OCI-LY3 (cell line): ENCODE measurements at regions not wholly inside any gene's neighbourhood (a gene's known extent, or its start where the extent isn't known, plus 50 kb on each side); places are given as distances from the start of the nearest gene placed in this dataset.

Experiments used
- H2AFZ ChIP-seq: fragments of 200-600, 300-600 bp; shearing (Covaris generic); 2 replicates; pipeline ENCODE4 v1.6.0; 2014; ENCODE audit warnings: antibody characterized with exemption, low read depth, low read length
- H3K27ac ChIP-seq: fragments of 200-600, 300-600 bp; sonication (generic); 2 replicates; pipeline ENCODE4 v1.5.1; 2014; ENCODE audit warnings: mild to moderate bottlenecking, low read length, moderate library complexity, mixed read lengths
- H3K27me3 ChIP-seq: fragments of 200-600, 300-600 bp; sonication (generic); 2 replicates; pipeline ENCODE4 v1.6.1; 2014; ENCODE audit warnings: low read depth, low read length, mixed read lengths
- H3K36me3 ChIP-seq: fragments of 200-600, 300-600 bp; sonication (generic); replicated peaks from 2 replicates; pipeline ENCODE3; 2014; ENCODE audit warnings: low read depth, low read length, mixed read lengths
- H3K4me1 ChIP-seq: fragments of 300-600, 200-600 bp; sonication (generic); 2 replicates; pipeline ENCODE4 v1.6.1; 2014; ENCODE audit warnings: low read length, mixed read lengths
- H3K4me2 ChIP-seq: fragments of 200-600, 300-600 bp; sonication (generic); 2 replicates; pipeline ENCODE4 v1.6.1; 2014; ENCODE audit warnings: low read length, mixed read lengths
- H3K4me3 ChIP-seq: fragments of 300-600, 200-600 bp; sonication (generic); 2 replicates; pipeline ENCODE4 v1.5.1; 2014; ENCODE audit warnings: antibody characterized with exemption, mild to moderate bottlenecking, low read length, moderate library complexity
- H3K79me2 ChIP-seq: fragments of 300-600, 200-600 bp; shearing (Covaris generic); 2 replicates; pipeline ENCODE4 v1.6.1; 2014; ENCODE audit warnings: mild to moderate bottlenecking, low read length, mixed read lengths
- H3K9ac ChIP-seq: fragments of 300-600, 200-600 bp; shearing (Covaris generic); 2 replicates; pipeline ENCODE4 v1.6.0; 2014; ENCODE audit warnings: mild to moderate bottlenecking, low read length, moderate library complexity
- H3K9me3 ChIP-seq: fragments of 200-600, 300-600 bp; shearing (Covaris generic); 2 replicates; pipeline ENCODE4 v1.6.1; 2014; ENCODE audit warnings: low read length, mixed read lengths; ENCODE audit not compliant: insufficient read depth
- H4K20me1 ChIP-seq: fragments of 200-600, 300-600 bp; sonication (generic); 2 replicates; pipeline ENCODE4 v1.6.1; 2016; ENCODE audit warnings: low read length, mixed read lengths; ENCODE audit not compliant: insufficient read depth
- CTCF ChIP-seq: fragments of 200-600, 300-600 bp; sonication (generic); IDR thresholded peaks from 2 replicates; pipeline ENCODE4 v1.5.1; 2014; ENCODE audit warnings: antibody characterized with exemption, low read length, low read depth
- EZH2phosphoT487 ChIP-seq: fragments of 200-600 bp; shearing (Covaris generic); IDR thresholded peaks from 2 replicates; pipeline ENCODE4 v1.6.1; 2018; ENCODE audit warnings: antibody characterized with exemption, mixed run types, low read depth

- Histone ChIP-seq H3K9ac (no peak overlapping the region), H3K9me3 (no peaks in the 10 kb centered on the region), H3K27me3 (peaks cover 35% of the 10 kb centered on the region), H3K27ac (no peak overlapping the region), H4K20me1 (no peaks in the 10 kb centered on the region), H3K79me2 (no peaks in the 10 kb centered on the region), H3K4me2 (no peak overlapping the region), H3K36me3 (no peaks in the 10 kb centered on the region), H2AFZ (no peak overlapping the region), H3K4me1 (peaks cover 23% of the 10 kb centered on the region), H3K4me3 (no peak overlapping the region)
- TF ChIP-seq CTCF (no peak), EZH2phosphoT487 (no peak)
Measured at GRCh38 chr3:177929310-177929709, 606.9 kb upstream of the KCNMB2 start.

GRCh38 chr3:177930771-177931170 is 605.5 kb upstream of the KCNMB2 start:
- peaks cover 35% of the 10 kb centered on the region for H3K27me3 ChIP-seq
- H3K79me2 ChIP-seq, result no peaks in the 10 kb centered on the region
- no peaks in the 10 kb centered on the region for H4K20me1 ChIP-seq
- H3K9ac ChIP-seq, result no peak overlapping the region
- TF ChIP-seq CTCF (no peak), EZH2phosphoT487 (no peak)
- H3K27ac ChIP-seq, result no peak overlapping the region
- no peaks in the 10 kb centered on the region for H3K36me3 ChIP-seq
- H3K9me3 ChIP-seq, result no peaks in the 10 kb centered on the region
- H3K4me3 ChIP-seq, result no peak overlapping the region
- peaks cover 31% of the 10 kb centered on the region for H3K4me1 ChIP-seq
- no peak overlapping the region for H2AFZ ChIP-seq
- no peak overlapping the region for H3K4me2 ChIP-seq

- Histone ChIP-seq H3K4me2 (no peak overlapping the region), H3K27me3 (peaks cover 35% of the 10 kb centered on the region), H3K27ac (no peak overlapping the region), H3K36me3 (no peaks in the 10 kb centered on the region), H4K20me1 (no peaks in the 10 kb centered on the region), H3K4me1 (peaks cover 35% of the 10 kb centered on the region), H3K4me3 (no peak overlapping the region), H2AFZ (no peak overlapping the region), H3K79me2 (no peaks in the 10 kb centered on the region), H3K9ac (no peak overlapping the region), H3K9me3 (no peaks in the 10 kb centered on the region)
- TF ChIP-seq CTCF, result no peak
- no peak for TF ChIP-seq EZH2phosphoT487
Measured at GRCh38 chr3:177931346-177931745, 604.9 kb upstream of the KCNMB2 start.

GRCh38 chr3:177932346-177932745 is 603.9 kb upstream of the KCNMB2 start:
- no peaks in the 10 kb centered on the region for H3K9me3 ChIP-seq
- H3K27me3 ChIP-seq, result peaks cover 35% of the 10 kb centered on the region
- H4K20me1 ChIP-seq, result no peaks in the 10 kb centered on the region
- no peaks in the 10 kb centered on the region for H3K36me3 ChIP-seq
- peaks cover 33% of the 10 kb centered on the region for H3K4me1 ChIP-seq
- no peak overlapping the region for H3K27ac ChIP-seq
- no peak overlapping the region for H3K9ac ChIP-seq
- no peaks in the 10 kb centered on the region for H3K79me2 ChIP-seq
- H3K4me3 ChIP-seq, result no peak overlapping the region
- H3K4me2 ChIP-seq, result no peak overlapping the region
- no peak overlapping the region for H2AFZ ChIP-seq
- no peak for TF ChIP-seq EZH2phosphoT487
- TF ChIP-seq CTCF, result no peak
